ENCODE measurements at regions not wholly inside any gene's neighbourhood (a gene's known extent, or its start where the extent isn't known, plus 50 kb on each side); places are given as distances from the start of the nearest gene placed in this dataset.

DNA sequence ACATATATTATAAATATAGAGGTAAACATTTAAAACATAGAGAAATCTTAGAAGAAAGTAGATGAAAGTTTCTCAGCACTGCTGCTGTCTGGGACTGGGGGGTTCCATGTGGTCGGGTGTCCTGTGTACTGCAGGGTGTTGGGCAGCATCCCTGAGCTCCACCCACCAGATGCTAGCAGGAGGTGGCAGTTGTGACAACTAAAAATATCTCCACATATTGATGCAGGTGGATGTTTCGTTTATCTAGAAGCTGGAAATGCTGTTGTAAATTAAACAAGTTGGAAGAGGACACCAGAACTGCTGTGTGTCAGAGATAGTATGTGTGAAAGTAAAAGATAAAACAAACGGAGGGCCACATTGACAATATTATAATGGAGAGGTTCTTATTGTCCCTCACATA is 297.1 kb upstream of the USP9Y start:
- no peak for TF ChIP-seq EZH2phosphoT487 (IDR thresholded peaks at IDR 0.05; ENCODE audit: borderline replicate concordance, low read depth, low read length)
- TF ChIP-seq, protein P1, sequence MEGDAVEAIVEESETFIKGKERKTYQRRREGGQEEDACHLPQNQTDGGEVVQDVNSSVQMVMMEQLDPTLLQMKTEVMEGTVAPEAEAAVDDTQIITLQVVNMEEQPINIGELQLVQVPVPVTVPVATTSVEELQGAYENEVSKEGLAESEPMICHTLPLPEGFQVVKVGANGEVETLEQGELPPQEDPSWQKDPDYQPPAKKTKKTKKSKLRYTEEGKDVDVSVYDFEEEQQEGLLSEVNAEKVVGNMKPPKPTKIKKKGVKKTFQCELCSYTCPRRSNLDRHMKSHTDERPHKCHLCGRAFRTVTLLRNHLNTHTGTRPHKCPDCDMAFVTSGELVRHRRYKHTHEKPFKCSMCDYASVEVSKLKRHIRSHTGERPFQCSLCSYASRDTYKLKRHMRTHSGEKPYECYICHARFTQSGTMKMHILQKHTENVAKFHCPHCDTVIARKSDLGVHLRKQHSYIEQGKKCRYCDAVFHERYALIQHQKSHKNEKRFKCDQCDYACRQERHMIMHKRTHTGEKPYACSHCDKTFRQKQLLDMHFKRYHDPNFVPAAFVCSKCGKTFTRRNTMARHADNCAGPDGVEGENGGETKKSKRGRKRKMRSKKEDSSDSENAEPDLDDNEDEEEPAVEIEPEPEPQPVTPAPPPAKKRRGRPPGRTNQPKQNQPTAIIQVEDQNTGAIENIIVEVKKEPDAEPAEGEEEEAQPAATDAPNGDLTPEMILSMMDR (conservative IDR thresholded peaks at IDR 0.05; ENCODE audit: low read length), result no peak
